Heart left ventricle (tissue), 13 donors: ENCODE measurements at regions not wholly inside any gene's neighbourhood (a gene's known extent, or its start where the extent isn't known, plus 50 kb on each side); places are given as distances from the start of the nearest gene placed in this dataset.

Experiments
- CTCF ChIP-seq, 12 donors: fragments of 200-600 bp; sonication (generic) in 4 of 12; IDR thresholded peaks; one replicate each; pipeline versions ENCODE4 v1.5.0 to v1.8.0; 2018 to 2022; ENCODE audit warnings: antibody characterized with exemption in 12 of 12, mild to moderate bottlenecking in 5 of 12
- POLR2A ChIP-seq, 2 donors: fragments of 450-650 bp; IDR thresholded peaks; one replicate each; pipeline ENCODE4 v1.6.1; 2017; ENCODE audit warnings: antibody characterized with exemption in 2 of 2, mild to moderate bottlenecking in 2 of 2, moderate library complexity in 2 of 2
- donor health status: ischemic (EF 13 %, LVEDD 7.1; RV severe dilation, severe dysfunction).
- donor health status: DM: no; HTN: yes; CAD: no.
- donor health status: DM: no; HTN: no; CAD: no.
- donor health status: ischemic (EF 25% LVEDD 6.9; RV normal size, moderate dysfunction).
- donor health status: ischemic (EF 25% LVEDD 5.7; RV mildly dilated, moderate dysfunction).
- donor health status: ischemic (EF 35%, LVEDD 5.7; RV mildly dilated, moderate dysfunction).
- donor health status: nonischemic (EF 11% LVEDD 7.7; RV severe dilation, severe dysfunction).
- donor health status: DM: yes; HTN: yes; CAD: no.
- donor health status: PGD.
- donor health status: ischemic (EF 29% LVEDD 5.4; RV normal size, mild dysfunction).
- donor health status: nonischemic (EF 23%, LVEDD 6.1; RV moderate dilation, normal function).

GRCh38 chr10:42990721-42991441 lies 86.0 kb upstream of the RET start:
- TF ChIP-seq POLR2A (IDR thresholded peaks at IDR 0.05) (no peak), CTCF (IDR thresholded peaks at IDR 0.05) (no peak)
